GM12865 (cell line): ENCODE measurements at regions not wholly inside any gene's neighbourhood (a gene's known extent, or its start where the extent isn't known, plus 50 kb on each side); places are given as distances from the start of the nearest gene placed in this dataset.

Source experiments
- DNase-seq: peaks from one replicate; pipeline ENCODE4 v3.0.0; 2010; ENCODE audit warnings: low read depth
- H3K4me3 ChIP-seq: 2 replicates; pipeline ENCODE4 v1.5.1; 2011; ENCODE audit warnings: mild to moderate bottlenecking, low read depth, low read length, control low read depth
- TF ChIP-seq, protein P1 (sequence below): IDR thresholded peaks from 2 replicates; pipeline ENCODE4 v1.5.1; 2011; ENCODE audit warnings: low read length, control low read depth, low read depth, inconsistent platforms; ENCODE audit not compliant: insufficient read depth; ENCODE audit errors: missing control alignments

- TF ChIP-seq, protein P1, sequence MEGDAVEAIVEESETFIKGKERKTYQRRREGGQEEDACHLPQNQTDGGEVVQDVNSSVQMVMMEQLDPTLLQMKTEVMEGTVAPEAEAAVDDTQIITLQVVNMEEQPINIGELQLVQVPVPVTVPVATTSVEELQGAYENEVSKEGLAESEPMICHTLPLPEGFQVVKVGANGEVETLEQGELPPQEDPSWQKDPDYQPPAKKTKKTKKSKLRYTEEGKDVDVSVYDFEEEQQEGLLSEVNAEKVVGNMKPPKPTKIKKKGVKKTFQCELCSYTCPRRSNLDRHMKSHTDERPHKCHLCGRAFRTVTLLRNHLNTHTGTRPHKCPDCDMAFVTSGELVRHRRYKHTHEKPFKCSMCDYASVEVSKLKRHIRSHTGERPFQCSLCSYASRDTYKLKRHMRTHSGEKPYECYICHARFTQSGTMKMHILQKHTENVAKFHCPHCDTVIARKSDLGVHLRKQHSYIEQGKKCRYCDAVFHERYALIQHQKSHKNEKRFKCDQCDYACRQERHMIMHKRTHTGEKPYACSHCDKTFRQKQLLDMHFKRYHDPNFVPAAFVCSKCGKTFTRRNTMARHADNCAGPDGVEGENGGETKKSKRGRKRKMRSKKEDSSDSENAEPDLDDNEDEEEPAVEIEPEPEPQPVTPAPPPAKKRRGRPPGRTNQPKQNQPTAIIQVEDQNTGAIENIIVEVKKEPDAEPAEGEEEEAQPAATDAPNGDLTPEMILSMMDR: no peak
- no peak for DNase-seq
- H3K4me3 ChIP-seq: no peak overlapping the region
Observed at GRCh38 chr2:66034467-66034866, 400.5 kb upstream of the MEIS1 start.

DNA sequence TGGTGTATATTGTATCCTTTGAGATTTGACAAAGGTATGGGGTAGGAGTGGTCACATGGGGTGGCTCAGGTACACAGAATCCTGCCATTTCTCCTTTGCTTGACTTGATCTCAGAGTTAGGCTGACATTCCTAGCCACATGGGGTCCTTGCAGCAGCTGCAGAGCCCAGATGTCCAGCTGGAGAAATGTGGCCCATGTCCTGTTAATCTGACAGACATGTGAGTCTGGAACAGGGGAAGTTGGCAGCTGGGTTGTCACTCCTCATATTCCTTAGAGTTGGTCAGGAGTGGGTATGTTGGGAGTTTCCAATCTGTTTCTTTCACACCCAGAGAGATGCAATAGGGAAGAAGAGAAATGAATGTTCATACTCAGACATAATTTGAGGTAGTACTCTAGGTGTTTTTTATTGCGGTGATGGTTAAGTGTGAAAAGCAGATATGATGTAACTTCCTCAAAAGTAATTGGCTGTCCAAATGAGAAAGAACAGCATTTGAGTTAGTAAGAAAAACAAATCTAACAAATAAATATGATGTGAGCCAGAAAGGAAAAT lies 402.6 kb upstream of the MEIS1 start:
- TF ChIP-seq, protein P1: no peak
- DNase-seq: peak; percentile 1
- no peak overlapping the region for H3K4me3 ChIP-seq

DNA sequence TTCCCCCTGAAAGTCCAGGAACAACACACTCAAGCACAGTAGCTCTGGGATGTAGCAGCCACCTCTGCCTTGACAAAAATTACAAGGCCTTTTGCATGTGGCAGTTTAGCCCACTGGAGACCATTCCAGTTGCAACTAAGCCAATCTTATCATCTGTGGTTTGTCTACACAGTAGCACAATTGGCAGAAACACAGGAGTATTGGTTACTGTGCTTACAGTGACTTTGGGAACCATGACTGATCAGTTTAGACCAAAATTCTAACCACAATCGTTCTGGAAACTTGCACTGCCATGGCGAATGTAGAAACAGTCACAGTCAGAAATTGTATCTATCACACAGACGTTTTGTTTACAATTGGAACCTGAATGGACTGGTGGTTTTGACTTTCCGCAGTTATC lies 403.7 kb upstream of the MEIS1 start:
- TF ChIP-seq, protein P1: no peak
- DNase-seq: no peak
- H3K4me3 ChIP-seq: no peak overlapping the region

DNA sequence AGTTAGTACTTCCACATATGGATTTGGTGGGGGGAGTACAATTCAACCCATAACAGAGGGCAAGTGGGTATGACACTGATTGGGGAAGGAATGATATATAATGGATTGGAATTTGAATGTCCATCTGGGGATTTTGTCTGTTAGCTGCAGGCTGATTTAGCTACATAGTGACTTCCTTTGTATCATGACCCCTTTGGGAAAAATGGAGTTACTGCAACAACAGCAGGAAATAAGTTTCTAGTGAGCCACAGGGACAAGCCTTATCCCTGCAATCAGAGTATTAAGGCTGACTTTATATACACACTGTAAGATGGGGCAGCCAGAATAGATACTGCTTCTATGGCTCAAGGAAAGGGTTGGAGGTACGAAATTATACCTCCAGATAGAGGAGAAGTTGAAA lies 404.4 kb upstream of the MEIS1 start:
- no peak overlapping the region for H3K4me3 ChIP-seq
- DNase-seq: no peak
- TF ChIP-seq, protein P1: no peak

DNA sequence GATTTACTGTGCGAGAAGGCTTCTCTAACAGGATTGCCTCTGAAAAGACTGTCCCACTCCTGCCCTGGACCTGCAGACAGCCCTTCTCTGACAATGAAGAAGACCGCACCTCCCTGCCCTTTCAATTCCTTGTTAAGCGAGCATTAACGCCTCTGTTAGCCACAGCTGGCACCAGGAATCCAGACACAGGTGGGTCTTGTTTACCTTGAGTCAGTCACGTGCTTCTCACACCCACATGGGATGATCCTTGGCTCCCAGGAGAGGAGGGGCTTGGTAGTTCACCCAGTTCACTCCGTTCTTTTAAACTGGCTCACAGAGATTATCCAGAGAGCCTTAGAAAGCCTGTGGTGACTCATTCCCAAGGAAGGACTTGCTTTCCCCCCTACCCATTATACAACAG lies 410.5 kb upstream of the MEIS1 start:
- no peak for DNase-seq
- TF ChIP-seq, protein P1: no peak
- no peak overlapping the region for H3K4me3 ChIP-seq

- TF ChIP-seq, protein P1: no peak
- DNase-seq: no peak
- H3K4me3 ChIP-seq: no peak overlapping the region
Observed at GRCh38 chr2:66021296-66021695, 413.6 kb upstream of the MEIS1 start.

DNA sequence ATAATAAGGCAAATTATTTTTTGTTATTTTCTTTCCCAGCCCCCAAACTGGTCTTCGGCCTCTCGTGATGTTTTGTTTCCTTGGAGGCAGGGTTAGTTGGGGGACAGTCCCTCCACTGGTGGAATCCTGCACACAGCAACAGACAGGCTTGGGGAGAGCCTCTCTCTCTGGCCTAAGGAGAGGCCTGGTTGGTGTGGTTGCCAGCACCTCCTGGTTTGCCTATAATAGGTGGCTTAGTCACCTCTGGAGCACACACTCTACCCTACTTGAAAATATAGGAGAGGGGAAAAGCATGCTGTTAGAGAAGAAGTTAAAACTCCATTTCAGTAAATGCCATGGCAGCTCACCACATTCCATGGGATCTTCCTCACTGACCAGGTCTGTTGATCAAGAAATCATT lies 417.2 kb upstream of the MEIS1 start:
- TF ChIP-seq, protein P1: no peak
- no peak overlapping the region for H3K4me3 ChIP-seq
- DNase-seq: no peak
